WTC11 (cell line): ENCODE measurements at regions not wholly inside any gene's neighbourhood (a gene's known extent, or its start where the extent isn't known, plus 50 kb on each side); places are given as distances from the start of the nearest gene placed in this dataset.
"Not testable (repeated sequence)": the region's sequence is repeated elsewhere in the genome, so short reads cannot be mapped to it uniquely, and the experiment has no call there.

Source experiments
- CTCF ChIP-seq: fragments of 200-600 bp; IDR thresholded peaks from 2 replicates; pipeline ENCODE4 v1.8.0; 2022; ENCODE audit warnings: antibody characterized with exemption
- ETV6 ChIP-seq: sonication (generic); formaldehyde crosslinking; IDR thresholded peaks from 2 replicates; pipeline ENCODE4 v1.8.1; 2022; ENCODE audit warnings: mild to moderate bottlenecking, missing genetic modification reagents
- NFE2L1 ChIP-seq: sonication (generic); formaldehyde crosslinking; IDR thresholded peaks from 2 replicates; pipeline ENCODE4 v1.8.1; 2023; ENCODE audit warnings: missing genetic modification reagents
- NFYB ChIP-seq: sonication (generic); formaldehyde crosslinking; conservative IDR thresholded peaks from 2 replicates; pipeline ENCODE4 v1.8.0; 2022; ENCODE audit warnings: low read depth, missing genetic modification reagents
- NR1H2 ChIP-seq: sonication (generic); formaldehyde crosslinking; IDR thresholded peaks from 2 replicates; pipeline ENCODE4 v1.9.0; 2021; ENCODE audit warnings: mild to moderate bottlenecking, moderate library complexity, missing genetic modification reagents
- SP1 ChIP-seq: sonication (generic); formaldehyde crosslinking; conservative IDR thresholded peaks from 2 replicates; pipeline ENCODE4 v1.8.1; 2022; ENCODE audit warnings: missing genetic modification reagents

- TF ChIP-seq SP1 (CRISPR knock-in tag); ETV6 (CRISPR knock-in tag); NFE2L1 (CRISPR knock-in tag); CTCF; NFYB (CRISPR knock-in tag); NR1H2 (CRISPR knock-in tag): not testable (repeated sequence)
These were observed 156.6 kb upstream of the NAMPT start for GRCh38 chr7:106441343-106441742.
